Fibroblast of lung (primary cell): ENCODE measurements at regions not wholly inside any gene's neighbourhood (a gene's known extent, or its start where the extent isn't known, plus 50 kb on each side); places are given as distances from the start of the nearest gene placed in this dataset.

Experiments used
- DNase-seq, 2 donors: peaks; one replicate each; pipeline versions ENCODE4 v3.0.0 to v3.0.0-alpha.2; 2010; ENCODE audit warnings: low read depth in 2 of 2
- H2AFZ ChIP-seq: 2 replicates; pipeline ENCODE4 v1.5.1; 2012; ENCODE audit warnings: low read length, control low read depth, inconsistent platforms
- H3K27ac ChIP-seq: 2 replicates; pipeline ENCODE4 v1.5.1; 2011; ENCODE audit warnings: low read length, control low read depth; ENCODE audit not compliant: insufficient read depth
- H3K27me3 ChIP-seq: 2 replicates; pipeline ENCODE4 v1.5.1; 2011; ENCODE audit warnings: mild to moderate bottlenecking, low read length; ENCODE audit not compliant: control insufficient read depth, insufficient read depth
- H3K36me3 ChIP-seq: 2 replicates; pipeline ENCODE4 v1.5.1; 2011; ENCODE audit warnings: low read length; ENCODE audit not compliant: control insufficient read depth, insufficient read depth
- H3K4me1 ChIP-seq: 2 replicates; pipeline ENCODE4 v1.5.1; 2011; ENCODE audit warnings: low read length; ENCODE audit not compliant: control insufficient read depth, insufficient read depth; ENCODE audit errors: extremely low read depth
- H3K4me2 ChIP-seq: 2 replicates; pipeline ENCODE4 v1.5.1; 2011; ENCODE audit warnings: low read length, control low read depth; ENCODE audit not compliant: insufficient read depth; ENCODE audit errors: extremely low read depth
- H3K4me3 ChIP-seq, 4 experiments: fragments of 200-600 bp in 1 of 4; sonication (generic) in 1 of 4; replicated peaks in 1 of 4; 2 replicates each; pipeline ENCODE4 v1.5.1; 2011 to 2016; ENCODE audit warnings: low read length in 4 of 4, low read depth in 3 of 4, mild to moderate bottlenecking in 3 of 4, control low read depth in 2 of 4, inconsistent platforms in 1 of 4, mixed read lengths in 1 of 4; ENCODE audit not compliant: insufficient read depth in 1 of 4; ENCODE audit errors: control extremely low read depth in 1 of 4
- H3K79me2 ChIP-seq: 2 replicates; pipeline ENCODE4 v1.5.1; 2012; ENCODE audit warnings: mild to moderate bottlenecking, low read length, inconsistent platforms; ENCODE audit not compliant: control insufficient read depth, insufficient read depth
- H3K9ac ChIP-seq: 2 replicates; pipeline ENCODE4 v1.5.1; 2011; ENCODE audit warnings: mild to moderate bottlenecking, low read length, control low read depth; ENCODE audit not compliant: insufficient read depth
- H3K9me3 ChIP-seq: 2 replicates; pipeline ENCODE4 v1.5.1; 2012; ENCODE audit warnings: low read depth, low read length; ENCODE audit not compliant: control insufficient read depth, insufficient read depth
- H4K20me1 ChIP-seq: 2 replicates; pipeline ENCODE4 v1.5.1; 2011; ENCODE audit warnings: low read length; ENCODE audit not compliant: control insufficient read depth, insufficient read depth; ENCODE audit errors: extremely low read depth
- EZH2 ChIP-seq: IDR thresholded peaks from 2 replicates; pipeline ENCODE4 v1.5.1; 2012; ENCODE audit warnings: low read length, control low read depth, mild to moderate bottlenecking; ENCODE audit errors: missing control alignments
- TF ChIP-seq, protein P1 (sequence below), 2 donors: IDR thresholded peaks in 1 of 2; conservative IDR thresholded peaks in 1 of 2; 1 replicate in 1 of 2; 2 replicates in 1 of 2; pipeline ENCODE4 v1.5.1; 2011 to 2012; ENCODE audit warnings: low read length in 2 of 2, control low read depth in 1 of 2, inconsistent platforms in 1 of 2, low read depth in 1 of 2, mild to moderate bottlenecking in 1 of 2

DNA sequence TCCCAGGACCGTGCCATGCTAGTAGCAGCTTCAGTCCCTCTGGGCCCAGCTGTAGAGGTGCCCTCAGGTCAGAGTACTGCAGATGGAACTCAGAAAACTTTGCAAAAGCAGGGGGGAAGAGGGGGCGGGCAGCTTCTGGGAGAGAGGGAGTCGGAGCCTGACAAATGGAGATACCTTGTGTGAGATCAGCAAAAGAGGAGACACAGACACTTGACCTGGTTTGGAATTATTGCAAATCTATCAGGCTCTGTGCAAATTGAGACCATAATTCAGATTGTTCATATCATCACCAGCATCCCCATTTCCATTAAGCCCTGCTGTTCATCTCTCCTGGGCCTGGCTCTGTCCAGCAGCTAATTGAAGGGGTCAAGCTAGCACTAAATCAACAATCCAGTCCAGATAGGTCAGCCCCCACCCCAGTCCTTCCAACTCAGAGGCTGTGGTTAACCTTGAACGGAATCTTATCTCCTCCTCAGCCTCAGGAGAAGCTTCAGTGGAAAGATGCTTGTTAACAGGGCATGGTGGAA lies 292.6 kb upstream of the PLET1 start:
- TF ChIP-seq, protein P1, sequence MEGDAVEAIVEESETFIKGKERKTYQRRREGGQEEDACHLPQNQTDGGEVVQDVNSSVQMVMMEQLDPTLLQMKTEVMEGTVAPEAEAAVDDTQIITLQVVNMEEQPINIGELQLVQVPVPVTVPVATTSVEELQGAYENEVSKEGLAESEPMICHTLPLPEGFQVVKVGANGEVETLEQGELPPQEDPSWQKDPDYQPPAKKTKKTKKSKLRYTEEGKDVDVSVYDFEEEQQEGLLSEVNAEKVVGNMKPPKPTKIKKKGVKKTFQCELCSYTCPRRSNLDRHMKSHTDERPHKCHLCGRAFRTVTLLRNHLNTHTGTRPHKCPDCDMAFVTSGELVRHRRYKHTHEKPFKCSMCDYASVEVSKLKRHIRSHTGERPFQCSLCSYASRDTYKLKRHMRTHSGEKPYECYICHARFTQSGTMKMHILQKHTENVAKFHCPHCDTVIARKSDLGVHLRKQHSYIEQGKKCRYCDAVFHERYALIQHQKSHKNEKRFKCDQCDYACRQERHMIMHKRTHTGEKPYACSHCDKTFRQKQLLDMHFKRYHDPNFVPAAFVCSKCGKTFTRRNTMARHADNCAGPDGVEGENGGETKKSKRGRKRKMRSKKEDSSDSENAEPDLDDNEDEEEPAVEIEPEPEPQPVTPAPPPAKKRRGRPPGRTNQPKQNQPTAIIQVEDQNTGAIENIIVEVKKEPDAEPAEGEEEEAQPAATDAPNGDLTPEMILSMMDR (conservative IDR thresholded peaks at IDR 0.05 in 1 of 2, IDR thresholded peaks at IDR 0.05 in 1 of 2; ENCODE audit: low read depth in 1 of 2, low read length in 2 of 2): no peak
- TF ChIP-seq EZH2: no peak
- Histone ChIP-seq H4K20me1 (no peaks in the 10 kb centered on the region), H3K27ac (no peak overlapping the region)

DNA sequence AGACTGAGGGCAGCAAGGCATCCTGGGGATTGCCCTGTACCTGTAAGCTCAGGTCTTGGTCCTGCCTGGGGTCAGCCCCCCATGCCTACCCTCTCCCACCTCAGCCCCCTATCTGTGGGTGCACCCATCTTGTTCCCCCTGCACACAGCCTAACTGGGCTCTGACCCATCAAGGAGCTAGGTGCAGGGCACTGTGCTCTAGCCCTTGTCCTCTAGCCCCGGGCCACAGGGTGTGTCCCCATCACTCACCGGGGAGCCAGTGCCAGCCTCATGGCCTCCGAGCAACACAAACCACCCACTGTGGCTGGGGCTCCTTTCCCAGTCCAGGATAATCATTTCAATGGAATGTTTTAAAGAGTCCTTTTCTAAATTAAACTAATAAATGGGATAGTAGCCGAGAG lies 293.9 kb upstream of the PLET1 start:
- no peak overlapping the region for H3K4me3 ChIP-seq
- DNase-seq: no peak
- no peak overlapping the region for H2AFZ ChIP-seq
- no peaks in the 10 kb centered on the region for H4K20me1 ChIP-seq
- no peaks in the 10 kb centered on the region for H3K79me2 ChIP-seq
- H3K9me3 ChIP-seq: no peaks in the 10 kb centered on the region
- H3K9ac ChIP-seq: no peak overlapping the region
- H3K27ac ChIP-seq: no peak overlapping the region
- H3K36me3 ChIP-seq: no peaks in the 10 kb centered on the region
- no peak for TF ChIP-seq EZH2
- TF ChIP-seq, protein P1 (conservative IDR thresholded peaks at IDR 0.05 in 1 of 2, IDR thresholded peaks at IDR 0.05 in 1 of 2; ENCODE audit: low read depth in 1 of 2, low read length in 2 of 2): no peak
- H3K4me2 ChIP-seq: no peak overlapping the region
- no peaks in the 10 kb centered on the region for H3K4me1 ChIP-seq
- no peaks in the 10 kb centered on the region for H3K27me3 ChIP-seq

More for the DNA sequence above, 292.6 kb upstream of the PLET1 start:
- no peaks in the 10 kb centered on the region for H3K9me3 ChIP-seq
- no peak overlapping the region for H3K4me3 ChIP-seq
- H3K9ac ChIP-seq: no peak overlapping the region
- DNase-seq: no peak
- H3K4me2 ChIP-seq: no peak overlapping the region
- H2AFZ ChIP-seq: no peak overlapping the region
- H3K27me3 ChIP-seq: no peaks in the 10 kb centered on the region
- H3K4me1 ChIP-seq: no peaks in the 10 kb centered on the region
- no peaks in the 10 kb centered on the region for H3K36me3 ChIP-seq
- no peaks in the 10 kb centered on the region for H3K79me2 ChIP-seq

DNA sequence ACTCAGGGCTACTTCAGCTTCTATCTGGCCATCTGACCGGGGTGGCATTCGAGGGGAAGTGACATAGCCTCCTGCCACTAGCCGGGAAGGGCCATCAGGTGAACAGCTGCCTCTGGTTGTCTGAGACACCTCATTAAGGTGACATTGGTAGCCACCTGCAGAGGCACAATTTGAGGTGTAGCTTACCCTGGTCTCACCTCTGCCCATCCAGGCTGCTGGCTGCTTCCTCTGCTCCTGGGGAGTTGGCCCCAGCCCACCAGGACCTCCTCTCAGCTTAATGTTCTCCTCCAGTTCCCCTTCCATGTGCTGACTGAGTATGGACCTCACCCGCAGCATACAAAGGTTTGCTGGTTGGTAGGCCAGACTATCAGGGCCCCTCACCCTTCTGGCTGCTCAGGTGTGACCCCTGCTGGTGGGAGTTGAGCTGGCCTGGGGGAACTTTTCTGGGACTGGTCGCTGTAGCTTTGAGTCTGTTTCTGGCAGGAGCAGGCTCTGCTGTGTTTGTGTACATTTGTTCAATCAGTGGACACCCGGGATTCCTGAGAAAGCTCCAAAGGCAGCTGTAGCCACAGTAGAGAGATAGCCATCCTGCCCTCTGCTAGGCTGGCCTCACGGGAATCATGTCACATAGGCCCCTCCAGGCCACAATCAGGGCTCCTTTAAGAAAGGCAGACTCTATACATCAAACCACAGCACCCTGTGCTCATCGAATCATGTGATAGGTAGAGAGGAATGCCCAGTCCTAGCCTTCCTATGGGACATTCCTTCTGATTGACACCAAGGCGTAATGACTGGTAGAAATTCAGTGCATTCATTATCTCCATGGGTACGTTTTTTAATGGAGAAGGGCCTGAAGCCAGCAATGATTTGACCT lies 295.1 kb upstream of the PLET1 start:
- Histone ChIP-seq H3K4me3 (no peak overlapping the region), H3K79me2 (no peaks in the 10 kb centered on the region), H4K20me1 (no peaks in the 10 kb centered on the region), H3K36me3 (no peaks in the 10 kb centered on the region), H2AFZ (no peak overlapping the region), H3K9ac (no peak overlapping the region), H3K27me3 (no peaks in the 10 kb centered on the region), H3K27ac (no peak overlapping the region), H3K9me3 (no peaks in the 10 kb centered on the region), H3K4me2 (no peak overlapping the region), H3K4me1 (no peaks in the 10 kb centered on the region)
- no peak for TF ChIP-seq EZH2
- TF ChIP-seq, protein P1 (conservative IDR thresholded peaks at IDR 0.05 in 1 of 2, IDR thresholded peaks at IDR 0.05 in 1 of 2; ENCODE audit: low read depth in 1 of 2, low read length in 2 of 2): peak; percentile 61 to 84
- DNase-seq: peak; percentile 3 to 33
